Gastroesophageal sphincter (tissue), 3 donors: ENCODE measurements at regions not wholly inside any gene's neighbourhood (a gene's known extent, or its start where the extent isn't known, plus 50 kb on each side); places are given as distances from the start of the nearest gene placed in this dataset.

Experiments
- CTCF ChIP-seq, 4 experiments: fragments of 200-600 bp in 2 of 4; fragments of 450-650 bp in 2 of 4; sonication (generic) in 1 of 4; IDR thresholded peaks; one replicate each; pipeline ENCODE4 v1.5.1; 2017 to 2019; ENCODE audit warnings: antibody characterized with exemption in 4 of 4, mild to moderate bottlenecking in 2 of 4, moderate library complexity in 2 of 4
- EP300 ChIP-seq: sonication (generic); formaldehyde crosslinking; IDR thresholded peaks from one replicate; pipeline ENCODE4 v1.6.1; 2017; ENCODE audit warnings: antibody characterized with exemption, mild to moderate bottlenecking
- POLR2A ChIP-seq, 2 donors: fragments of 450-650 bp; IDR thresholded peaks; one replicate each; pipeline ENCODE4 v1.6.1; 2017; ENCODE audit warnings: antibody characterized with exemption in 2 of 2, mild to moderate bottlenecking in 2 of 2, moderate library complexity in 1 of 2
- POLR2AphosphoS5 ChIP-seq: sonication (generic); formaldehyde crosslinking; IDR thresholded peaks from one replicate; pipeline ENCODE4 v1.6.1; 2017; ENCODE audit warnings: antibody characterized with exemption

GRCh38 chr3:43163895-43164493, 58.1 kb upstream of the POMGNT2 start:
- no peak for TF ChIP-seq CTCF (IDR thresholded peaks at IDR 0.05)
- no peak for TF ChIP-seq POLR2A (IDR thresholded peaks at IDR 0.05)
- no peak for TF ChIP-seq POLR2AphosphoS5
- TF ChIP-seq EP300: no peak
